ENCODE measurements at regions not wholly inside any gene's neighbourhood (a gene's known extent, or its start where the extent isn't known, plus 50 kb on each side); places are given as distances from the start of the nearest gene placed in this dataset.

DNA sequence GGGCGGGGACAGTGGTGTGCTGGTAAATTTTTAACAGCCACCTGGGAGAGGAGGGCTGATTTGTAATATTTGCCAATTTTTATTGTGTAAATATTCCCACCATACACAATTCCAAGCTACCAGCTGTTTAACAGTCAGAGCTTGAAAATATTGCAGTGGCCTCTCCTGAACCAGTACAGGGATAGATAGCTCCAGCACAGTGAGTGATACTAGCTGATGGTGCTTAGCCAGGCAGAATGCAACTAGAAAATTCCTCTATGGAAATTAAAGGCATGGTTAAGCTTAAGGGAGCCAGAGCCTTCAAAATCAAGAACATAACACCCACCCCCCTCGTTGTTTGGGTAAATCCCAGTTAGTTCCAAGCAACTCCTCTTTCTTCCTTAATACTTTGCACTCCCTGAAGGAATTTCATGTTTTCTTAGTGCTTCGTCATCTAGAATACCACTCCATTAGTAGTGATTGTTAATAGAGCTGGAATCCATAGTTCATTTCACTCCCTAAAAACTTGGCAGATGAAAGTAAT, 96.6 kb downstream of the CYB561 start:
- H3K36me3 ChIP-seq (ENCODE audit: insufficient read depth) = no peaks in the 10 kb centered on the region
- H3K4me3 ChIP-seq = no peak overlapping the region
- Mint-ChIP-seq H3K36me3 (ENCODE audit: low read depth) (no peaks in the 10 kb centered on the region), H3K27me3 (ENCODE audit: insufficient read depth, low read depth, poor library complexity) (no peaks in the 10 kb centered on the region), H3K4me3 (no peak overlapping the region), H3K27ac (no peak overlapping the region), H3K9me3 (no peaks in the 10 kb centered on the region), H3K4me1 (peaks cover 4% of the 10 kb centered on the region; the same call in 1 of the 3 replicates)
- no peak overlapping the region for H3K27ac ChIP-seq (ENCODE audit: low read depth)
- no peak for ATAC-seq
- no peak for DNase-seq (ENCODE audit: low spot score)
- no peaks in the 10 kb centered on the region for H3K79me2 ChIP-seq (replicated peaks; ENCODE audit: insufficient read depth)
- H2AFZ ChIP-seq = no peak overlapping the region
- no peak overlapping the region for H3K4me2 ChIP-seq
- no peak for TF ChIP-seq EZH2 (IDR thresholded peaks at IDR 0.05; ENCODE audit: low read depth, unreplicated experiment)
- no peak for TF ChIP-seq JUNB (IDR thresholded peaks at IDR 0.05; ENCODE audit: unreplicated experiment)
- TF ChIP-seq, protein P1, sequence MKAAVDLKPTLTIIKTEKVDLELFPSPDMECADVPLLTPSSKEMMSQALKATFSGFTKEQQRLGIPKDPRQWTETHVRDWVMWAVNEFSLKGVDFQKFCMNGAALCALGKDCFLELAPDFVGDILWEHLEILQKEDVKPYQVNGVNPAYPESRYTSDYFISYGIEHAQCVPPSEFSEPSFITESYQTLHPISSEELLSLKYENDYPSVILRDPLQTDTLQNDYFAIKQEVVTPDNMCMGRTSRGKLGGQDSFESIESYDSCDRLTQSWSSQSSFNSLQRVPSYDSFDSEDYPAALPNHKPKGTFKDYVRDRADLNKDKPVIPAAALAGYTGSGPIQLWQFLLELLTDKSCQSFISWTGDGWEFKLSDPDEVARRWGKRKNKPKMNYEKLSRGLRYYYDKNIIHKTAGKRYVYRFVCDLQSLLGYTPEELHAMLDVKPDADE (IDR thresholded peaks at IDR 0.05) = no peak
- no peaks in the 10 kb centered on the region for H3F3A ChIP-seq (replicated peaks; ENCODE audit: low read depth)
- H3K9me2 ChIP-seq (ENCODE audit: insufficient read depth) = no peaks in the 10 kb centered on the region
- H4K20me1 ChIP-seq (replicated peaks; ENCODE audit: insufficient read depth) = no peaks in the 10 kb centered on the region
- H3K4me1 ChIP-seq (ENCODE audit: insufficient read depth) = no peaks in the 10 kb centered on the region
- no peaks in the 10 kb centered on the region for H3K27me3 ChIP-seq (ENCODE audit: insufficient read depth)

DNA sequence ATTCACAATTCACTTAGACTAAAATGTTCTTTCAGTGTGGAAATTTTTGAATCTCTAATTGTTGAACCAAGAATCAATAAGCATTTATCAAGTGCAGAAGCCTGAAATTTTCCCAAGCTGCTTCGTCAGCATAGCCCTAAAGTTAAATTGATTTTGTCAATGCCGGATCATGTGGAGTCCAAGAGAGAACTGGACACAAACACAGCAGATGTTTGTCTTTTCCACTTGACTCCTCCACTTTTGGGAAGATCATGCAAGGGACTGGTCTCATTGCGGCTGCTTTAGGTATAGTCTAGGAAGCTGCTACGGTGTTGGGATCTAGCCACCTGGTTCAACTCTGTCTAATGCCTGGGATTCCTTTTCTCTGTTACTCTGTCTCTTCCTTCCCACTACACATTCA, 95.7 kb downstream of the CYB561 start:
- Histone ChIP-seq H3K4me2 (no peak overlapping the region), H3K9me2 (ENCODE audit: insufficient read depth) (no peaks in the 10 kb centered on the region), H3K27ac (ENCODE audit: low read depth) (no peak overlapping the region), H3K4me3 (no peak overlapping the region), H3K27me3 (ENCODE audit: insufficient read depth) (no peaks in the 10 kb centered on the region), H3K79me2 (replicated peaks; ENCODE audit: insufficient read depth) (no peaks in the 10 kb centered on the region), H3K4me1 (ENCODE audit: insufficient read depth) (no peaks in the 10 kb centered on the region), H3K36me3 (ENCODE audit: insufficient read depth) (no peaks in the 10 kb centered on the region), H3F3A (replicated peaks; ENCODE audit: low read depth) (no peaks in the 10 kb centered on the region), H4K20me1 (replicated peaks; ENCODE audit: insufficient read depth) (no peaks in the 10 kb centered on the region), H2AFZ (no peak overlapping the region)
- Mint-ChIP-seq H3K27ac (no peak overlapping the region), H3K4me3 (no peak overlapping the region), H3K9me3 (no peaks in the 10 kb centered on the region), H3K27me3 (ENCODE audit: insufficient read depth, low read depth, poor library complexity) (no peaks in the 10 kb centered on the region), H3K4me1 (peaks cover 4% of the 10 kb centered on the region; the same call in 1 of the 3 replicates), H3K36me3 (ENCODE audit: low read depth) (no peaks in the 10 kb centered on the region)
- no peak for DNase-seq (ENCODE audit: low spot score)
- no peak for ATAC-seq
- TF ChIP-seq, protein P2, sequence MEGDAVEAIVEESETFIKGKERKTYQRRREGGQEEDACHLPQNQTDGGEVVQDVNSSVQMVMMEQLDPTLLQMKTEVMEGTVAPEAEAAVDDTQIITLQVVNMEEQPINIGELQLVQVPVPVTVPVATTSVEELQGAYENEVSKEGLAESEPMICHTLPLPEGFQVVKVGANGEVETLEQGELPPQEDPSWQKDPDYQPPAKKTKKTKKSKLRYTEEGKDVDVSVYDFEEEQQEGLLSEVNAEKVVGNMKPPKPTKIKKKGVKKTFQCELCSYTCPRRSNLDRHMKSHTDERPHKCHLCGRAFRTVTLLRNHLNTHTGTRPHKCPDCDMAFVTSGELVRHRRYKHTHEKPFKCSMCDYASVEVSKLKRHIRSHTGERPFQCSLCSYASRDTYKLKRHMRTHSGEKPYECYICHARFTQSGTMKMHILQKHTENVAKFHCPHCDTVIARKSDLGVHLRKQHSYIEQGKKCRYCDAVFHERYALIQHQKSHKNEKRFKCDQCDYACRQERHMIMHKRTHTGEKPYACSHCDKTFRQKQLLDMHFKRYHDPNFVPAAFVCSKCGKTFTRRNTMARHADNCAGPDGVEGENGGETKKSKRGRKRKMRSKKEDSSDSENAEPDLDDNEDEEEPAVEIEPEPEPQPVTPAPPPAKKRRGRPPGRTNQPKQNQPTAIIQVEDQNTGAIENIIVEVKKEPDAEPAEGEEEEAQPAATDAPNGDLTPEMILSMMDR (conservative IDR thresholded peaks at IDR 0.05; ENCODE audit: low read depth in 2 of 2) = no peak
- TF ChIP-seq EZH2 (IDR thresholded peaks at IDR 0.05; ENCODE audit: low read depth, unreplicated experiment) (no peak), NANOG (IDR thresholded peaks at IDR 0.05; ENCODE audit: borderline replicate concordance) (no peak), EZH2phosphoT487 (IDR thresholded peaks at IDR 0.05; ENCODE audit: unreplicated experiment) (no peak), ZNF331 (CRISPR knock-in tag; IDR thresholded peaks at IDR 0.05; ENCODE audit: low read depth) (no peak), STAT1 (IDR thresholded peaks at IDR 0.05; ENCODE audit: unreplicated experiment) (no peak), JUNB (IDR thresholded peaks at IDR 0.05; ENCODE audit: unreplicated experiment) (no peak), POLR2AphosphoS5 (IDR thresholded peaks at IDR 0.05; ENCODE audit: low read depth) (no peak)
- TF ChIP-seq, protein P3, sequence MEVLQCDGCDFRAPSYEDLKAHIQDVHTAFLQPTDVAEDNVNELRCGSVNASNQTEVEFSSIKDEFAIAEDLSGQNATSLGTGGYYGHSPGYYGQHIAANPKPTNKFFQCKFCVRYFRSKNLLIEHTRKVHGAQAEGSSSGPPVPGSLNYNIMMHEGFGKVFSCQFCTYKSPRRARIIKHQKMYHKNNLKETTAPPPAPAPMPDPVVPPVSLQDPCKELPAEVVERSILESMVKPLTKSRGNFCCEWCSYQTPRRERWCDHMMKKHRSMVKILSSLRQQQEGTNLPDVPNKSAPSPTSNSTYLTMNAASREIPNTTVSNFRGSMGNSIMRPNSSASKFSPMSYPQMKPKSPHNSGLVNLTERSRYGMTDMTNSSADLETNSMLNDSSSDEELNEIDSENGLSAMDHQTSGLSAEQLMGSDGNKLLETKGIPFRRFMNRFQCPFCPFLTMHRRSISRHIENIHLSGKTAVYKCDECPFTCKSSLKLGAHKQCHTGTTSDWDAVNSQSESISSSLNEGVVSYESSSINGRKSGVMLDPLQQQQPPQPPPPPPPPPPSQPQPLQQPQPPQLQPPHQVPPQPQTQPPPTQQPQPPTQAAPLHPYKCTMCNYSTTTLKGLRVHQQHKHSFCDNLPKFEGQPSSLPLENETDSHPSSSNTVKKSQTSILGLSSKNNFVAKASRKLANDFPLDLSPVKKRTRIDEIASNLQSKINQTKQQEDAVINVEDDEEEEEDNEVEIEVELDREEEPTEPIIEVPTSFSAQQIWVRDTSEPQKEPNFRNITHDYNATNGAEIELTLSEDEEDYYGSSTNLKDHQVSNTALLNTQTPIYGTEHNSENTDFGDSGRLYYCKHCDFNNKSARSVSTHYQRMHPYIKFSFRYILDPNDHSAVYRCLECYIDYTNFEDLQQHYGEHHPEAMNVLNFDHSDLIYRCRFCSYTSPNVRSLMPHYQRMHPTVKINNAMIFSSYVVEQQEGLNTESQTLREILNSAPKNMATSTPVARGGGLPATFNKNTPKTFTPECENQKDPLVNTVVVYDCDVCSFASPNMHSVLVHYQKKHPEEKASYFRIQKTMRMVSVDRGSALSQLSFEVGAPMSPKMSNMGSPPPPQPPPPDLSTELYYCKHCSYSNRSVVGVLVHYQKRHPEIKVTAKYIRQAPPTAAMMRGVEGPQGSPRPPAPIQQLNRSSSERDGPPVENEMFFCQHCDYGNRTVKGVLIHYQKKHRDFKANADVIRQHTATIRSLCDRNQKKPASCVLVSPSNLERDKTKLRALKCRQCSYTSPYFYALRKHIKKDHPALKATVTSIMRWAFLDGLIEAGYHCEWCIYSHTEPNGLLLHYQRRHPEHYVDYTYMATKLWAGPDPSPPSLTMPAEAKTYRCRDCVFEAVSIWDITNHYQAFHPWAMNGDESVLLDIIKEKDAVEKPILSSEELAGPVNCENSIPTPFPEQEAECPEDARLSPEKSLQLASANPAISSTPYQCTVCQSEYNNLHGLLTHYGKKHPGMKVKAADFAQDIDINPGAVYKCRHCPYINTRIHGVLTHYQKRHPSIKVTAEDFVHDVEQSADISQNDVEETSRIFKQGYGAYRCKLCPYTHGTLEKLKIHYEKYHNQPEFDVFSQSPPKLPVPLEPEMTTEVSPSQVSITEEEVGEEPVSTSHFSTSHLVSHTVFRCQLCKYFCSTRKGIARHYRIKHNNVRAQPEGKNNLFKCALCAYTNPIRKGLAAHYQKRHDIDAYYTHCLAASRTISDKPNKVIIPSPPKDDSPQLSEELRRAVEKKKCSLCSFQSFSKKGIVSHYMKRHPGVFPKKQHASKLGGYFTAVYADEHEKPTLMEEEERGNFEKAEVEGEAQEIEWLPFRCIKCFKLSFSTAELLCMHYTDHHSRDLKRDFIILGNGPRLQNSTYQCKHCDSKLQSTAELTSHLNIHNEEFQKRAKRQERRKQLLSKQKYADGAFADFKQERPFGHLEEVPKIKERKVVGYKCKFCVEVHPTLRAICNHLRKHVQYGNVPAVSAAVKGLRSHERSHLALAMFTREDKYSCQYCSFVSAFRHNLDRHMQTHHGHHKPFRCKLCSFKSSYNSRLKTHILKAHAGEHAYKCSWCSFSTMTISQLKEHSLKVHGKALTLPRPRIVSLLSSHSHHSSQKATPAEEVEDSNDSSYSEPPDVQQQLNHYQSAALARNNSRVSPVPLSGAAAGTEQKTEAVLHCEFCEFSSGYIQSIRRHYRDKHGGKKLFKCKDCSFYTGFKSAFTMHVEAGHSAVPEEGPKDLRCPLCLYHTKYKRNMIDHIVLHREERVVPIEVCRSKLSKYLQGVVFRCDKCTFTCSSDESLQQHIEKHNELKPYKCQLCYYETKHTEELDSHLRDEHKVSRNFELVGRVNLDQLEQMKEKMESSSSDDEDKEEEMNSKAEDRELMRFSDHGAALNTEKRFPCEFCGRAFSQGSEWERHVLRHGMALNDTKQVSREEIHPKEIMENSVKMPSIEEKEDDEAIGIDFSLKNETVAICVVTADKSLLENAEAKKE (CRISPR knock-in tag; IDR thresholded peaks at IDR 0.05) = no peak
- TF ChIP-seq, protein P1 (IDR thresholded peaks at IDR 0.05) = no peak
